ENCODE measurements at regions not wholly inside any gene's neighbourhood (a gene's known extent, or its start where the extent isn't known, plus 50 kb on each side); places are given as distances from the start of the nearest gene placed in this dataset.

DNA sequence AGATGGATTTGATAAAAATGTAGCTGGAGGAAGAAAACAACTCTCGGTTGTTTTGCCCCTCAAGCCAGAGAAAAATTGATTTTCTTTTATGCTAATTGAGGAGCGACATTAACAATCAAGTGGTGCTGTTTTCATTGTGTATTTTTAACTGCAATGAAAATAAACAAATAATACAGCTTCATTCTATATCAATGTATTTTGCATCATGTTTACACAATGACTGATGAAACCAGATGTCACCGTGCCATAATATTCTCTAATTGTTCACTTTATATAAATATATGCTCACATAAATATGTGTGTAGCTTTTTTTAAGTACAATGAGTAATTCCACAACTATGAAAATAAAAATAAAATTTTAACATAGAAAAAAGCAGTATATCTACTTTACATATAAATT is 139.0 kb upstream of the PRDM9 start:
- peak; percentile 2 for DNase-seq (ENCODE audit: extremely low read depth, low read depth)

DNA sequence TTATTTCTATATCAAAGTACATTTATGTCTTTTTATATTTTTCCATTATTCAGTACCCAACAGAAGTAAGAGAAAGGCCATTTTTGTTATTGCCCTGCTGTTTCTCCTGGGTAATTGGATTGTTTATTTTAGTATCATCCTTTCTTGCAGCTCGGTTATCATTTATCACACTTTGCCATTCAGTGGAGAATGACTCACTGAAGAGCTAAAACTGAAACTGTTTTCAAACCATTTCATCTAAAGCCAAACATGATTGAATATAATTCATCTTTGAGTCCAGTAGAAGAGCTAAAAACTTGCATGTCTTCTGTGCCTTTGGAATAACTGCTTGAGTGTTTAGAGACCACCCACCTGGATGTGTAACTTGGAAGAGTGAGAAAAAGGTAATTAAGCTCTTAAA is 139.5 kb upstream of the PRDM9 start:
- no peak for DNase-seq (ENCODE audit: extremely low read depth, low read depth)

DNA sequence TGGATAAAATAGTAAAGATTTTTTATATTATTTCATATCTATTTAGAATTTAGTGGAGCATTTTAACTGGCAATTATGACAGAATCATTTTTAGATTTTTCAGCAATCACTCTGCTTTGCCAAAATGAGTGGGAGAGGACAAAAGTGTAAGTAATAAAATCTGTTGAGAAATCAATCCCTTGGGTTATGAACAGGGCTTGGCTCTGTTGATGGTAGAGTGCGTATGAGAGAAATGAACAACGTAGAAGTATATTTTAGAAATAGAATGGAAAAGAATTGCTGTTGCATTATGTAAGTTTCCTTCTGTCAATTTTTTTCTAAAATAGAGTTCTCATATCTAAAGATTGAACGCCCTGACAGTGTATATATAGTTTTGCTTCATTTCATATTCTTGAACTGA is 154.1 kb upstream of the PRDM9 start:
- DNase-seq (ENCODE audit: extremely low read depth, low read depth): no peak

DNA sequence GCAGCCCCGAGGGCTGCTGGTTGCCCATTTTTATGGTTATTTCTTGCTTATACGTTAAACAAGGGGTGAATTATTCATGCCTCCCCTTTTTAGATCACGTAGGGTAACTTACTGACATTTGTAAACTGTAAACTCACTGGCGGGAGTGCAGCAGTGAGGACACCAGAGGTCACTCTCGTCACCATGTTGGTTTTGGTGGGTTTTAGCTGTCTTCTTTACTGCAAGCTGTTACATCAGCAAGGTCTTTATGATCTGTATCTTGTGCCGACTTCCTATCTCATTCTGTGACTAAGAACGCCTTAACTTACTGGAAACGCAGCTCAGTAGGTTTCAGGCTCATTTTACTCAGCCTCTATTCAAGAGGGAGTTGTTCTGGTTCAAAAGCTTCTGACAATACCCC is 155.0 kb upstream of the PRDM9 start:
- peak; percentile 15 for DNase-seq (ENCODE audit: extremely low read depth, low read depth)

DNA sequence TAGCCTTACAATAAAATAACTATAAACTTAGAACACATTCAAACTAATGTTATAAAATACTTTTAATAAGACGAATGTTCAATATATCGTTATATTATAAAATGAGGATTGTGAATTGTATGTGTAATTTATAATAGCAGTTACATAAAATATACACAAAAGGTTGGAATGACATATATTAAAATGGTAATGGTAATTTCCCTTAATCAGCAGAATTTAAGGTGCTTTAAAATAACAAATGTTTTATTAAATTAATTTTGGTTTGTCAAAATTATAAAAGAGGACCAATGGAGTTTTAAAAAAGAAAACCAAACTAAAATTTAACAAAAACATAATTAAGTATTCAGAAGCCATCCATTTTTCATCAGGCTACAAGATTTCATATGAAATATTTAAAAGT is 164.3 kb upstream of the PRDM9 start:
- no peak for DNase-seq (ENCODE audit: extremely low read depth, low read depth)

DNA sequence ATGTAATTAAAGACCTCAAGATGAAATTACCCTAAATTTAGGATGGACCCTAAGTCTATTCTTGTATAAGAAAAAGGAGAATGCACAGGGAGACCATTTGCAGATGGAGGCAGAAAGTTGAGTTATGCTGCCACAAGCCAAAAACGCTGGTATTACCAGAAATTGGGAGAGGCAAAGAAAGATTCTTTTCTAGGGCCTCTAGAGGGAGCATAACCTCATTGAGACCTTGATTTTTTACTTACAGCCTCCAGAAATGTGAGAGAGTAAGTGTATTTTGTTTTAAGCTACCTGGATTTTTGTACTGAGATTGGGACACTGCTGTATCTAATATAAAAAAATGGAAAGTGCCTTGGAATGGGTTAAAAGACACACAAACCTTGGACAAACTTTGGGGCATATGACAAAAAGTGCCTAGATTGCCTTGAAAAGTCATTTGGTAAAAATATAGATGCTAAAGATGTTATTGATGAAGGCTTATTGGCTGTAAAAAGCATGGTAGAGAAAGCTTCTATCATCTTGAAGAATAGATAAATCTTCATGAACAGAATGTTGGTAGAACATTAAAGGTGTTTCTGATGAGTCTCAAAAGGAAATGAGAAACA is 174.7 kb upstream of the PRDM9 start:
- no peak for DNase-seq (ENCODE audit: extremely low read depth, low read depth)

DNA sequence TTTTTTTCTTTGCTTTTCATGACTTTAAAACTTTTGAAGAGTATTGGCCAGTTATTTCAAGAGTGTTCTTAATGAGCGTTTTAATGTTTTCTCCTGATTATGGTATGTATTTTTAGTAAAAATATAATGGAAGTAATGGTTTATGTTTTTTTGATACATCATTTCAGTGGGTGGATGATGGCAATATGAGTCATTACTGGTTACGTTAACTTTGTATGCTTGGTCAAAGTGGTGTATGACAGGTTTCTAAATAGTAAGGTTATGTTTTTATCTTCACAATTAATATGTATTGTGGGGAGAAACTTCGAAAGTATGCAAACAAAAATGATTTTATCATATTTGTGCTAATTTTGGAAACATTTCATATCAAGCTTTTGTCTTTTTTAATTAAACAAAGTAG is 176.7 kb upstream of the PRDM9 start:
- no peak for DNase-seq (ENCODE audit: extremely low read depth, low read depth)

DNA sequence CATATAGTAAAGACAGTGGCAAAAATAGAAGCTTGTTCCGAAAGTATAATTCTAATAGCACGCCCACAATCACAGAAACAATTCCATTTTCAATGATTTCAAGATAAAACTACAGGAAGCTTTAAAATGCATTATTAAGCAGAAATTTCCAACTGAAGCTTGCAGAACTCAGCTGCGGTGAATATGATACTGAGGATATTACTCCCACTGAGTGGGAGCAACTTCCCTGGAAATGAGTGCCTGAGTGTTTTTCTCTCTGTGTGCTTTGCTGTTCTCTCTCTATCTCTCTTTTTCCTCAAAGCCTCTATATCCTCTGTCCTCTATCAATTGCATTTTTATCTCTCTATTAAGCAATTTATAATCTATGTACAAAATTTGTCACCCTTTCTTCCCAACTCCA is 187.5 kb upstream of the PRDM9 start:
- DNase-seq (ENCODE audit: extremely low read depth, low read depth): no peak

DNA sequence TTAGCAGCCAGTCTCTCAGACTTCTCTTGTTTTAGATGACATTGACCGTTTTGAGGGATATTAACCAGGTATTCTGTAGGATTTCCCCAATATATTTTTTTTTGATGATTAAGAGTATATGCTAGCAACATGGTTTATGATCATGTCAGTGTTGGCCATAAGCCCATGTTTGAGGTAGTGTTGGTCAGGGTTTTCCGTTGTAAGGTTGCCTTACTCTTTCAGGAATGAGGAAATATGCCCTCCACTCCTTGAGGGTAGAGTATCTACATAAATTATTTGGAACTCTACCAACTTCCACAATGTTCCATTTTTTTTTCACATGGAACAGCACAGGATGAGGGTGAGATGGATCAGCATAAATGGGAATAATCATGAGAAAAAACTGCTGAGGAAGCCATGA is 188.4 kb upstream of the PRDM9 start:
- no peak for DNase-seq (ENCODE audit: extremely low read depth, low read depth)

DNA sequence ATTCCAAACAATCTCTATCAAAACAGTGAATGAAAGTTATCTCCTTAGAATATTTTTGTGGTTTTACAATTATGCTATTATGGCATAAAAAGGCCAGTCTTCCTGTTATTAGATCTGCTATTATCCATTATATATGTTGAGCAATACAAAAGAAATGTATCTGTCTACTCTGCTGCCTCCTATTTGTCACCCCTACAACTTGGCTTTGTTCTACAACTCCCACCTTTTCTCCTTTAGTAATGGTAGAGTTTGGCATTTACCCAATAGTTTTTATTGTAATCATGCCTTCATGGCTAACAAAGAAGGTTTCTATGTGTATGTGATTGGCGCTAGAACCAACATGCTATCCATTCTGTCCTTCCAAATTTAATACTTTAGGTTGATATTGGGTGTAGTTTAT is 189.2 kb upstream of the PRDM9 start:
- DNase-seq (ENCODE audit: extremely low read depth, low read depth): no peak

DNA sequence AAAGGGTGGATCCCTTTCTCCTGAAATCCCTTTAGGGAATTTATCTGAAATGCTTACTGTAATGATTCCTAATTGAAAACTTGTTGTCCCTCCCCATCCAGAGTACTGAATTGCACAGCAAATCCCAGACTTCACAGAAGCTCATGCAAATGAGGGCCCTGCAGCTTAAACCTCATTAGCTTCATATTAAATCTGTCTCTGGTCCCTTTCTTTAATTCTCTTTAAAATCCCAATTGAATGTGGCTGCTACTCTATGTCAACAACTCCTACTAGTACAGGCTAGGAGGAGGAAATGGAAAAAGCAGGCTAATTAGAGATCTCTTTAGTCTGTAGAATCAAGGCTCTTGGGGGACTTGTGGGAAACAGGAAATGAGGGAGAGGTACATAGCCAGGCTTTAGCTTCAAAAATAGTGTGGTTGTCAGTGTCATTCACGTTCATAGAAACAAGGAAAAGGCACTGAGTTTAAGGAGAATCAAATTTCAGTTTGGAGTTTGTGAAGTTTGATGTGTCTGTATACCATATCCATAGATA is 191.3 kb upstream of the PRDM9 start:
- no peak for DNase-seq (ENCODE audit: extremely low read depth, low read depth)

DNA sequence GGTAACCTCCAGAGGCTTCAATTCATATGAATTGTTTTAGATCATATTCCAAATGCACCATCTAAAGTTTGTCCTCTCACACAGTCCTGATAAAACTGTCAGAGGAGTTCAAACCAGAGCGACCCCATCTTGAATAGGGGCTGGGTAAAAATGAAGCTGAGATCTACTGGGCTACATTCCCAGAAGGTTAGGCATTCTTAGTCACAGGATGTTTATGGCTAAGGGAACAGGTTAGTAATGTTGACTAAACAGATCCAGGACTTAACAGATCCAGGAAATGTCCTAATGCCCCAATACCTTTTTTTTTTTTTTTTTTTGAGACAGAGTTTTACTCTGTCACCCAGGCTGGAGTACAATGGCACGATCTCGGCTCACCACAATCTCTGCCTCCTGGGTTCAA is 192.6 kb upstream of the PRDM9 start:
- DNase-seq (ENCODE audit: extremely low read depth, low read depth): no peak

DNA sequence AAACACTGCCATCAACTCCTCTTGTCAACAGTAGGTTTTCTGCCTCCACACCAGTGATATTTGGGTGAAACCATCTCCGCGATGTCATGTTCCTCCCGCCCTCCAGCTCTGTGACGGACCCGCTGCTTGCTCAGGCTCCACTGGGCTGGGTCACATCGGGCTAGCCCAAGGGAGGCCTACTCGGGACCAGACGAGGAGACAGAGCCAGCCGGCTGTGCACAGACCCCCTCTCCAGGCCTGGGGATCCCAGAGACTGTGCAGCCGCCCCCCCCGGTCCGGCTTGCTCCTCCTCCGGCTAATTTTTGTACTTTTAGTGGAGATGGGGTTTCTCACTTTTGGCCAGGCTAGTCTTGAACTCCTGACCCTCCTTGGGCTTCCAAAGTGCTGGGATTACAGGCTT is 202.4 kb upstream of the PRDM9 start:
- DNase-seq (ENCODE audit: extremely low read depth, low read depth): no peak

DNA sequence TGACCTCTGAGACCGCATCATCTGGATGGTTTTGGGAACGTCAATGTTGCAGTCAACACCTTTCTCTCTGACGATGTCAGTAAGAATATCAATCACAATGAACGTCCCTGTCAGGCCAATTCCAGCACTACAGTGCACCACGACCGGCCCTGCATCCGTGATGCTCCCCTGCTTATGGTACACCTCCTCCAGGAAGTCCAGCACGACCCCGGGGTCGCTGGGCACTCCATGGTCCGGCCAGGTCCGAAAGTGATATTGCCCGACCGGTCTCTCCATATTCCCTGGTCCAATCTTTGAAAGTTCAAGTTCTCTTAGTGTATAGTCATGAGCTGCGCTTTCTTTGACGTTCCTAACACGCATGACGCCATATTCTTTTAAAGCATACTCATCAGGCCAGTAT is 203.6 kb upstream of the PRDM9 start:
- no peak for DNase-seq (ENCODE audit: extremely low read depth, low read depth)

DNA sequence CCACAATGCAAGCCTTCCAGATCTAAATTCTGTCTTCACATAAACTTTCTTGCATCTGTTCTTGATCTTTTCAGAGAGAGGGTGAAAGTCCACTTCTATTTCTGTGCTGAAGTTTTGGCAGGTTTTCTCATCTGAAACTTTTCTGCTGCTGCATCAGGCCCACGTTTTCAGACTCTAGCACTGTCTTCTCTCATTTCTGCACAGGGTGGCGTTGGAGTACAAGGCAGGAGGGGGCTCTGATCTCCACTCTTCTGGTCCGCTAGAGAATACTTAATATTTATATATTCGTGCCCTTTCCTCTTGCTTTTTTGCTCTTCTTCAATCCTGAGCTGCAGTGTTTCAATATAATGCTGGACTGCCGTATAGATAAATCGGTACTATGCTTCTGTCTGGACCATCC is 204.0 kb upstream of the PRDM9 start:
- DNase-seq (ENCODE audit: extremely low read depth, low read depth): no peak

DNA sequence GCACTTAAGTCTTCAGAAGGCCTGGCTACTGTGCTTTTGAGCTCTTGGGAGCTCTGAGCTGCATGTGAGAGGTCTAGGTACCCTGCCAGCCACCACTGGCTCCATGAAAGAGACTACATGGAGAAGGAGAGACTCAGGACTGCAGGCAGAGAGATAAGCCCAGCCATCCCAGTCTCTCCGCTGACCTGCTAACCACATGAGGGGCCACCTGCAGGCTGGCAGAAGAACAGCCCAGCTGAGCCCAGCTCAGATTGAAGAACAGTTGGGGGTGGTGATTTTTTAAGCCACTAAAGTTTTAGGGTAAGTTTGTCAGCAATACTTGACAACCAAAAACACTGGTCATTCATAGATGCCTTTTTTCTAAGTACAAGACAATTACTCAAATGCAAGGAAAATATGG is 205.0 kb upstream of the PRDM9 start:
- no peak for DNase-seq (ENCODE audit: extremely low read depth, low read depth)

DNA sequence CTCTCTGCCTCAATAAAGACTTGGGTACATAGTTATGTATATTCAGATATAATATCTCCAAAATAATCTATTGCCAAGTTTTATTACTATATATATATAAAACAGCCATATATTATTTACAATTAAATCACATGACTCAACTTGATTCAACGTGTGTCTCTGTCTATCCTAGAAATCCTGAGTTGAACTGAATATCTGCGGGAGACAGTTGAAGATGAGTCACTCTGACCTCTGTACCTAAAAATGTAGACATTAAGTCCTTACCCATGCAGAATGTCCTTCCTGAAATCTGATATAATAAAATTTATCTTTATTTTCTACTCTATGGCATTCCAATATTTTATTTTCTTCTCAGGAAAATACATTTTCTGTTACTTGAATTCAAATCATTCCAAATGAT is 218.2 kb upstream of the PRDM9 start:
- no peak for DNase-seq (ENCODE audit: extremely low read depth, low read depth)

DNA sequence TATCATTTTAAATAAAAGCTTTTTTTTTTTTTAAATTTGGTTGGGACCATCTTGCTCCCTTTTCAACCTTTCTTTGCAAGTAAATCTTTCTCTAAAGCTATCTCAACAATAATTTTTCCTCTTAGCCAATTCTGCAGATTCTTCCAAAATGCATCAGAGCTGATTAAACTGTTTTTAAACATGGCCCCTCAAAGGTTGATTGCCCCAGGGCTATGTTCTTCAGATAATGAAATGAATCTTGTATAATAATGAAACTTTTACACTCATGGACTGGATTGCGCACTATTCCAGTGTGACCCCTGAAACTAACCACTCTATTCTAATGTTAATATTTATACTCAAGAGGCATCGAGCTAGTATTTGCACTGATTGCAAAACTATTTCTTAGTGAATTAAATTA is 222.8 kb upstream of the PRDM9 start:
- no peak for DNase-seq (ENCODE audit: extremely low read depth, low read depth)

DNA sequence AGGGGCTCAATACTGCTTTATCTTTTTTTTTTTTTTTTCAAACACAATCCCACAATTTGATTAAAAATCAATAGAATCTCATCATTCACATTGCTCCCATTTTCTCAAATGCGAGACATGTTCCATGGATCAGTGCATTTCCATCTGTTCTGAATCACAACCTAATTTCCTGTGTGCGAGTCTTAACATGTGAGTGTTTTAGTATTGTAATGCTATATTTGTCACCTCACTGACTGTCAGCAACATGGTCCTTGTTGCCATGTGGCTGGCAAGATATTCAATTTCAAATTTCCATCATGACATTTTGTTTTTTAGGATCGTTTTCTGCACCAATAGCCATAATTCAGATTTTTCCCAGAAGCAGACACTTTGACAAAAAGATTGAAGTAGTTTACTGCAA is 233.2 kb upstream of the PRDM9 start:
- no peak for DNase-seq (ENCODE audit: extremely low read depth, low read depth)

DNA sequence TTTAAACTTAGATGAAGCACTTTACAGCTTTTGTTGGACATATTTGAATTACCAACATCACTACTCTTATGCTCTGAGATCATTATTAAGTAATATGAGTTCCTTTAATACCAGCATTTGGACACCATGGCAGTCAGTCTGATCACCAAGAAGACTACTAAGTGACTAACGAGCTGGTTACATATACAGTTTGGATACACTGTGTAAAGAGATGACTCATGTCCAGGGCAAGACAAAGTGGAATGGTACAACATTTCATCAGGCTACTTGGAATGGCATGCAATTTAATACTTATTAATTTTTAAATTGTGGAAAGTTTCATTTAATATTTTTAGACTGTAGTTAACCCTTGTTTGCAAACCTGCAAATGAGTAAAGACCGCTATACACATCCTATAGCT is 237.4 kb upstream of the PRDM9 start:
- peak; percentile 19 for DNase-seq (ENCODE audit: extremely low read depth, low read depth)

DNA sequence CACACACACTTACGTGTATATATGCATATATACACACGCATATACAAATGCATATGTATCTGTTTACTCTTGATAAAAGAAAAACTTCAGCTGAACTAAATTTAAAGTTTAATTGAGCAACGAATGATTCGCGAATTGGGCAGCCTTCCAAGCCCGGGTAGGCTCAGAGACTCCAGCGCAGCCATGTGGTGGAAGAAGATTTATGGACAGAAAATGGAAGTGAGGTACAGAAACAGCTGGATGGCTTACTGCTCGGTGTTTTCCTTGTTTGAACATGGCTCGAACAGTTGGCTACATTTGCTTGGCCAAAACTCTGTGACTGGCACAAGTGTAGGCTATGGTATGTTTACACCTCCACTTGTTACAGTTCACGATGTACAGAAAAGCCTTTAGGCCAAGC is 239.3 kb upstream of the PRDM9 start:
- no peak for DNase-seq (ENCODE audit: extremely low read depth, low read depth)

DNA sequence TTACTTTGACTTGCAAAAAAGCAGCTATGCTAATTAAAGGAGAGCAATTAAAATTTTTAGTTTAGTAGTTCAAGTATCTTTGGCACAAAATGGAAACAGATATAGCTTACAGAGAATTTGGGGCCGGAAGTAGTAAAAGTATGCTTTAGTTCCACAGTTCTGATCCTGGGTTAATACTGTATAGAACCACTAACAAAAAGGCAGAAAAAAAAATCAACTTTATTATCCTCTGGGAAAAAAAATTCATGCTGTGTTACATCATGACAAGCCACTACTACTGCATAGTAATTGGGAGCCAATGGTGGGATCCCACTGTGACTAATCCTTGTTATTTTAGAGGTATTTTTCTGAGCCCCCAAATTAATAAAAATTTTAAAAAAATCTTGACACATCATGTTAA is 246.8 kb upstream of the PRDM9 start:
- no peak for DNase-seq (ENCODE audit: extremely low read depth, low read depth)

DNA sequence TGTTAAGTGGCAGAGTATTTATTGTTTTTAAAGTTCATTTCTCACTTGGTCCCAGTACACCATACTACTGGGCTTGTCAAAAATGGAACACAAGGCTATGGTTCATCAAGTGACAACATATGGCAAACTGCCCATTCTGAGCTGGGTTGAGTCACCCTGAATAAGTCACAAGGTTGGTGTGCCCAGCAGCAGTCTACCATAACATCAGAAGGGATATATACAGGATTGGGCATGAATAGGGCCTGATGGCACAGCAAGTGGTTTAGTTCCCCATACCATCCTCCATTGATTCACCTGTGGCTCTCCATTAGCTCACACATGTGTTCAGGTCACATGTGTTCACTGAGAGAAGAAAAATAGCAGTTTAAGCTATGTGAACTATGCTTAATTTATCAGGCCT is 249.8 kb upstream of the PRDM9 start:
- DNase-seq (ENCODE audit: extremely low read depth, low read depth): no peak

Measured in NCI-H460 (cell line).